PFSK-1 (cell line): ENCODE measurements at regions not wholly inside any gene's neighbourhood (a gene's known extent, or its start where the extent isn't known, plus 50 kb on each side); places are given as distances from the start of the nearest gene placed in this dataset.

Experiments used
- FOXP2 ChIP-seq: optimal IDR thresholded peaks from 2 replicates; pipeline ENCODE3; 2011; ENCODE audit warnings: borderline replicate concordance, control low read depth, inconsistent platforms; ENCODE audit not compliant: insufficient read depth; ENCODE audit errors: extremely low read length, extremely low read depth
- POLR2AphosphoS5 ChIP-seq: IDR thresholded peaks from 2 replicates; pipeline ENCODE4 v1.6.1; 2012; ENCODE audit warnings: low read depth, mild to moderate bottlenecking, control low read depth, low read length, moderate library complexity
- SIN3A ChIP-seq: IDR thresholded peaks from 2 replicates; pipeline ENCODE4 v1.6.1; 2012; ENCODE audit warnings: mild to moderate bottlenecking, low read length, moderate library complexity, borderline replicate concordance; ENCODE audit not compliant: insufficient read depth
- TAF1 ChIP-seq: IDR thresholded peaks from 2 replicates; pipeline ENCODE4 v1.6.1; 2012; ENCODE audit warnings: low read length, control low read depth, borderline replicate concordance; ENCODE audit not compliant: insufficient read depth
- TF ChIP-seq, protein P1 (sequence below), 2 experiments: IDR thresholded peaks; 2 replicates each; pipeline versions ENCODE4 v1.6.1 to v1.8.0; 2011 to 2012; ENCODE audit warnings: low read depth in 2 of 2, low read length in 2 of 2, control low read depth in 1 of 2, inconsistent platforms in 1 of 2, mild to moderate bottlenecking in 1 of 2, moderate library complexity in 1 of 2; ENCODE audit not compliant: insufficient read depth in 1 of 2

DNA sequence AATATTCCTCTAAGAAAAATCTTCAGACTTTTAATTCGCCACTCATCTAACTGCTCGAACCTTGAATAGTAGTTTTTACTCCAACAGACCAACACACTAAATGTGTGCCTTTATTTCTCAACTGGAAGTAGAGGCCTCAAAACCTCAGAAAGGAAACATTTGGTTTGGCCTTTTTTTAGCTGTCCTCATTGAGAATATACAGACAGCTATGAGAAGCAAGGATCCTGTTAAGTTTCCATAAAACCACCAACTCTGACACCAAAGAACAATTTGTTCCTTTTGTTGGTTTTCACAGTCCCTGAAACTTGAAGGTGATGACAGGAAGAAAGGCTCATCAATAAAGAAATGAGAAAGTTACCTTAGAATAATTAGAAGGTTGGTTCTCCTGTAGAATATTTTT, 199.2 kb upstream of the MEOX2 start:
- TF ChIP-seq, protein P1, sequence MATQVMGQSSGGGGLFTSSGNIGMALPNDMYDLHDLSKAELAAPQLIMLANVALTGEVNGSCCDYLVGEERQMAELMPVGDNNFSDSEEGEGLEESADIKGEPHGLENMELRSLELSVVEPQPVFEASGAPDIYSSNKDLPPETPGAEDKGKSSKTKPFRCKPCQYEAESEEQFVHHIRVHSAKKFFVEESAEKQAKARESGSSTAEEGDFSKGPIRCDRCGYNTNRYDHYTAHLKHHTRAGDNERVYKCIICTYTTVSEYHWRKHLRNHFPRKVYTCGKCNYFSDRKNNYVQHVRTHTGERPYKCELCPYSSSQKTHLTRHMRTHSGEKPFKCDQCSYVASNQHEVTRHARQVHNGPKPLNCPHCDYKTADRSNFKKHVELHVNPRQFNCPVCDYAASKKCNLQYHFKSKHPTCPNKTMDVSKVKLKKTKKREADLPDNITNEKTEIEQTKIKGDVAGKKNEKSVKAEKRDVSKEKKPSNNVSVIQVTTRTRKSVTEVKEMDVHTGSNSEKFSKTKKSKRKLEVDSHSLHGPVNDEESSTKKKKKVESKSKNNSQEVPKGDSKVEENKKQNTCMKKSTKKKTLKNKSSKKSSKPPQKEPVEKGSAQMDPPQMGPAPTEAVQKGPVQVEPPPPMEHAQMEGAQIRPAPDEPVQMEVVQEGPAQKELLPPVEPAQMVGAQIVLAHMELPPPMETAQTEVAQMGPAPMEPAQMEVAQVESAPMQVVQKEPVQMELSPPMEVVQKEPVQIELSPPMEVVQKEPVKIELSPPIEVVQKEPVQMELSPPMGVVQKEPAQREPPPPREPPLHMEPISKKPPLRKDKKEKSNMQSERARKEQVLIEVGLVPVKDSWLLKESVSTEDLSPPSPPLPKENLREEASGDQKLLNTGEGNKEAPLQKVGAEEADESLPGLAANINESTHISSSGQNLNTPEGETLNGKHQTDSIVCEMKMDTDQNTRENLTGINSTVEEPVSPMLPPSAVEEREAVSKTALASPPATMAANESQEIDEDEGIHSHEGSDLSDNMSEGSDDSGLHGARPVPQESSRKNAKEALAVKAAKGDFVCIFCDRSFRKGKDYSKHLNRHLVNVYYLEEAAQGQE (IDR thresholded peaks at IDR 0.05; ENCODE audit: insufficient read depth in 1 of 2, low read depth in 2 of 2, low read length in 2 of 2): no peak
- no peak for TF ChIP-seq FOXP2
- TF ChIP-seq SIN3A: no peak
- no peak for TF ChIP-seq POLR2AphosphoS5
- no peak for TF ChIP-seq TAF1

DNA sequence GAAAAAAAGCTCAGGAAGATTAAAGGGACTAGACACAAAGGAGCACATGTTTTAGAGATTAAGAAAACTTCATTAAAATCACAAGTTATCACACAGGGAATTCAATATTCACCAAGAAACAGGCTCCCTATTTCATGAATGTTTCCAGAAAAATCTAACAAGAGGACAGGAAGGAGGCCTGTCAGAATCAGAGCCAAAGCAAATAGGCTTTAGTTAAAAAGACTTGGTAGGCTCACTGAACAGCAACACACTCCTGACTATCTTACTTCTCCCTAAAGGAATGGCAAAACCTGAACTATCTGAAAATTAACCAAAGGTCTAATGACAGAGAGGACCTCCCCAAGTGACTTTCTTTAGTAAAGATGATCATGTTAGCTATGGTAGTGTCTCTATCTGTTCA, 188.3 kb upstream of the MEOX2 start:
- TF ChIP-seq, protein P1 (IDR thresholded peaks at IDR 0.05; ENCODE audit: insufficient read depth in 1 of 2, low read depth in 2 of 2, low read length in 2 of 2): no peak

DNA sequence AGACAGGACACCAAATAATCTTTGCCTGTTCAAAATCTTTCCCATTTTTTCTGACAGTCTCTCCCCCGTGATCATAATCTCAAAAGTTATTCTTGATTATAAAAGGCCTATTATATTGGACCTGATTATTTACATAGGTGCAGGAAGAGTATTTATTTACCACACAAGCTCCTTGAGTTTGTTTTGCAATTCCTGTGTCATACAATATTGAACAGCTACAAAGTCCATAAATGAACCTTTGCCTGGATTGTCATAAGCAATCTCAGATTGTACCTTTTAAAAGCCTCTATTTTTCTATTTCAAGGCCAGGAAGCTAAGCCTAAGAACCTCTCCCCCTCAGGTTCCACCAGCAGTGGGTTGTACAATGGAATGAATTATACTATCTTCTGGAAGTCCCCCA, 183.9 kb upstream of the MEOX2 start:
- TF ChIP-seq POLR2AphosphoS5 (no peak), SIN3A (no peak), TAF1 (no peak), FOXP2 (no peak)
- TF ChIP-seq, protein P1 (IDR thresholded peaks at IDR 0.05; ENCODE audit: insufficient read depth in 1 of 2, low read depth in 2 of 2, low read length in 2 of 2): no peak

DNA sequence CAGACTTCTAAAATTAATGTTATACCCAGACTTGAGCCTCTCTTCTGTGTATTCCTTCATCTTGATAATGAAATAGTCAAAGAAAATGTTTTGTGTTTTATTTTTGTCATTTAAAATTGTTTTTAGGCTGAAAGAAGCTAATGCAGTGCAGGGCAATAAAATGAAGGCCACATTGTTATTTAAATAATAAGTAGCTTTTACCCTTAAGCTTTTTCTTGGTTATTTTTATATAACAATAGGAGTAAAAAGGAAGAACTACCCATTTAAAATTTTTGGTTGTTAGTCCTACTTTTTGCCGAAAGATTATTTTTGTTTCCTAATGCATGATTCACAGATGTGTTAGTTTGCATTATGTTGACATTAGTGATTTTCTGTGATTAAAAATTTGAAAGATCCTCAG, 181.0 kb upstream of the MEOX2 start:
- TF ChIP-seq FOXP2 (no peak), POLR2AphosphoS5 (no peak), SIN3A (no peak), TAF1 (no peak)
- TF ChIP-seq, protein P1 (IDR thresholded peaks at IDR 0.05; ENCODE audit: insufficient read depth in 1 of 2, low read depth in 2 of 2, low read length in 2 of 2): no peak

DNA sequence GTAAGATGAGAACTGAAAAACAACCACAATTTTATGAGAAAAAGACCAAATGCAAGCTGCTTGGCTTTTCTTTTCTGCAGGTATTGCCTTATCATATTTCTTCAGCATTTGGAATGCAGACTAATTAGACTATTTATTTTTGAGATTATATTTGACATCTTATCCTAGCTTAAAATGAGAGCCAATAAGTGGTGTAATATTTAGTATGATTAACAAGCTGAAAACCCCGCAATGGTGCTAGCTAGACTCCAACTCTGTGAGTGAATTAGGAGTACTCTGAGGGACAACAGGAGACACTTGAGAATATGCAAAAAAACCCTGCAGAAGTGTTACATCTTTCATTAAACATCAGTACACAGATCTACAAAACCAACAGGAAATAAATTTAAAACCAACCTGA, 180.3 kb upstream of the MEOX2 start:
- TF ChIP-seq SIN3A (no peak), TAF1 (no peak), FOXP2 (no peak), POLR2AphosphoS5 (no peak)
- TF ChIP-seq, protein P1 (IDR thresholded peaks at IDR 0.05; ENCODE audit: insufficient read depth in 1 of 2, low read depth in 2 of 2, low read length in 2 of 2): no peak
